HG03060 (cell line): ENCODE measurements at regions not wholly inside any gene's neighbourhood (a gene's known extent, or its start where the extent isn't known, plus 50 kb on each side); places are given as distances from the start of the nearest gene placed in this dataset.

ENCODE experiments used
- ATAC-seq: cut with Tn5 transposase; IDR thresholded peaks from one replicate; pipeline ENCODE4 v1.9.1; 2021; ENCODE audit warnings: low read depth, moderate number of reproducible peaks; ENCODE audit not compliant: unreplicated experiment

GRCh38 chr5:4359847-4360246, 764.2 kb downstream of the IRX1 start:
- no peak for ATAC-seq

DNA sequence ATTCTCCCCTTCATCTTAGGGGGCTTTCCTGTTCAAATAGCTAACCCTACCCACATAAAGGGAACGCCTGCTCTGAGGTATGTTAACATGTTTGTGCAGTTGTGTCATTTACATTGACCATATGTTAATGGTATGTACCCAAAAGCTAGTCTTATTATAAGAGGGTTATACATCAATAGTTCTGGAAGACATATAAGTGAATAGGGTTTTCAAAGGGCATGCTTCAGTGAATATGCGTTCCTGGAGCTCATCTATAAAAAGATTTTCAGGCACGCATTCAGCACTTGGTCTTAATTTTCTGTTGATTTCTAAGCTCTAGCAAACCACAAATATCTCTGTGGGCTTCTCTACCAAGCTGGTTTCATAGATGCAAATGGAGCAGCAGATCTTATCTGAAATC, 766.1 kb downstream of the IRX1 start:
- ATAC-seq = no peak

- no peak for ATAC-seq
Observed at GRCh38 chr5:4362411-4362810, 766.8 kb downstream of the IRX1 start.

- ATAC-seq = no peak
Observed at GRCh38 chr5:4363045-4363444, 767.4 kb downstream of the IRX1 start.

DNA sequence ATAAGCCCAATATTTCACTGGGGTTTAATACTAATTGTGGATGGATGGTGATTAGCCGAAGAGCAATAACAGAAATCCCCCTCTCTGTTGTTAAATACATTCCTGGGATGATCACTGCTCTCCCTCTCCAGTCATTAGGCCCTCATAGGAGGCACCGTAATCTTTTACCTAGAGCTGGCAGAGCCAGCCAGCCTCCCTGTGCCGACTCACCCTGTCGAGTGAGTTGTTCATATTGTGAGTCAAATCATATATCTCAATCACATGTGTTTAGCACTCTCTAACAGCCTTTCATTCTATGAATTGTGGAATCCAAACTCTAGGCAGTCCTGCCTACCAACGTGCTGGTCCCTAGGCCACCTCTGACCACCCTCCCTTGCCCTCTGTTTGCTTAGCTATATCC, 771.0 kb downstream of the IRX1 start:
- no peak for ATAC-seq

- no peak for ATAC-seq
Observed at GRCh38 chr5:4370218-4370617, 769.9 kb upstream of the ADAMTS16 start.

DNA sequence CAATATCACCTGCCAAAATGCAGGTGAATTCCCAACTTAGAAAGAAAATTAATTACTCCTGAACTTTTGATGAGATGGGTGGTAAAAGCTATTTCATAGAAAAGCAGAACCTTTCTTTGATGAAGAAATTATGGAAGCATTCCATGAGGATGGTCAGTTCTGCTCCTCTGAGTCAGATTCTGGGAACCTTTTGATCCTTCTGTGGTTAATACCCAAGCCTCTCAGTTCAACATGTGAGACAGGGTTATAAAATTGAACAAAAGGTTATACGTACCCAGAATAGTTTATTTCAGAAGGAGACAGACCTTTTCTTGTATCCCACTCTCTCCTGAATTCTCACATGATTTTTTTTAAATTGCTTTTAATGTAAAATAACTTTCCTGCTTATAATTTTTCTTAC, 767.6 kb upstream of the ADAMTS16 start:
- ATAC-seq = no peak

DNA sequence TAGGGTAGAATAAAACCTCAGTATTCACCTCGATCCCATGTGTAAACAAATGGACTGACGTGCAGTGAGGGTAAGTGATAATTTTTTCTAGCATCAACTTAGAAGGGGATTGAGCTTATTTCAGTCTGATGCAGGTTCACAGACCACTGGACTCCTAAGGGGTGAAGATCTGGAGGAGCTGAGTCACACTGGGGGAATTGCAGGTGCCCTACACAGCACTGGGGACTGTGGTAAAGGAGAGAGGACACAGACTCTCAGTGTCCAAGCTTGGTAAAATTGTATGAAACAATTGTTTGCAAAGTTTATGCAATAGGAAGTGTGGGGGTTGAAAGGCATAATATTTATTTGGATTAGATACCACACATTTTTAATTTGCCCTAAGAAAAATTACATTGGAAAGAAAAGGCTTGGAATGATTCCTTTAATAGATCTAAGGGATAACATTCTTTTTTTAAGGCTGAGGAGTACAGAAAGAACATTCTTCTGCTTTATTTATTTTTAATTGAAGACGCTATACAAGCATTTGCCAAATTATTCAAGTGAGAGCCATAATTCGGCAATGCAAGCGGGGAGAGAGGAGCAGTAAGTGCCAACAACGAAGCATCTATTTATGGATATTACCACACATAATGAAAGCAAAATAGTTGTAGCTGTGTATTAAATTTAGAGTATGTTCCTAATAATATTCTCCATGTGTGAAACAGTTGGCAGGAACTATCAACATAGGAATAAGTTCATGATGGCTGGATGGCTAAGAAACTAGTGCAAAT, 766.9 kb upstream of the ADAMTS16 start:
- no peak for ATAC-seq

DNA sequence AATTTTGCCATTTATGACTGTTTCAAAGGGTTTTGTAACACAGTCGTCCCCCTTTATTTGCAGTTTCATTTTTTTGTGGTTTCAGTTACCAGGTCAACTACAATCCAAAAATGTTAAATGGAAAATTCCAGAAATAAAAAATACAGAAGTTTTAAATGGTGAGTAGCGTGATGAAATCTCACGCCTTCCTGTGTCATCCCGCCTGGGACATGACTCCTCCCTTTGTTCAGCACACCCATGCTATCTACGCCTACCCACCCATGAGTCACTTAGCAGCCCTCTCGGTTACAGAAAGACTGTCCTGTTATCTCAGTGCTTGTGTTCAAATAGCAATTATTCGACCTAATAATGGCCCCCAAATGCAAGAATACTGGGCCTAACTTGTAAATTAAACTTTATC, 765.3 kb upstream of the ADAMTS16 start:
- no peak for ATAC-seq

DNA sequence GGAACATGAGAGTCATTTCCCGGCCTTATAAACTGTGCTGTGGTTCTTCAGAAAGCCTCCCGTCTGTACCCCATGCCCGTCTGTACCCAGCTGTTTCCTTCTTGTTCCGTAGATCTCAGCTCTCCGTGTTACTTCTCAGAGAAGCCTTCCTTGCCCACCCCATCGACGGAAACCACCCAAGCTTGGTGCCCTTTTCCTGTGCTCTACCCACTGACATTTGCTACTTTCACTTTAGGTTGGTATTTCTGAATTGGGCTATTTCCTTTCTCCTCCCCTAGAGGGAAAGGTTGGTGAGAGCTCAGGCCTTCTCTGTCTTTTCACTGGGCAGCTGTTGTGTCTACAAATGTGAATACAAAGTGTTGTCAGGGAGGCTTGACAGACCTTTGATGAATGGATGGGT, 764.5 kb upstream of the ADAMTS16 start:
- ATAC-seq = no peak

DNA sequence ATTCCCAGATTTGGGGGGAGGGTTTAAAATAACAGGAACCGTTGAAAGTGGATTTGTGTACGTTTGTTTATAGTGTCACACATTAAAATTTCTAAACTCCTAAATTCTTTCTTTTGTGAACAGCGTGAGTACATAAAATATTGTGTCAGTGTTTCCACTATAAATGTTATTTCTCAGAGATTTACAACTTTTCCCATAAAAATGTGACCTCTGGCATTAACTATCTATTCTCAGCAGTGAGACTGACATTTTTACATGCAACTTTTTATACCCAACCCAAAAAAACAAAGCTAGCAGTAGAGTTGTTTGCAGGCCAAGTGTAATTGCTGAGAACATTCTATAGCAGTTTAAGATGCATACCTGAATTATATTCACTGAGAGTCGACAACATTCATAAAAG, 757.0 kb upstream of the ADAMTS16 start:
- ATAC-seq = no peak

GRCh38 chr5:4383518-4384198, 756.5 kb upstream of the ADAMTS16 start:
- no peak for ATAC-seq

DNA sequence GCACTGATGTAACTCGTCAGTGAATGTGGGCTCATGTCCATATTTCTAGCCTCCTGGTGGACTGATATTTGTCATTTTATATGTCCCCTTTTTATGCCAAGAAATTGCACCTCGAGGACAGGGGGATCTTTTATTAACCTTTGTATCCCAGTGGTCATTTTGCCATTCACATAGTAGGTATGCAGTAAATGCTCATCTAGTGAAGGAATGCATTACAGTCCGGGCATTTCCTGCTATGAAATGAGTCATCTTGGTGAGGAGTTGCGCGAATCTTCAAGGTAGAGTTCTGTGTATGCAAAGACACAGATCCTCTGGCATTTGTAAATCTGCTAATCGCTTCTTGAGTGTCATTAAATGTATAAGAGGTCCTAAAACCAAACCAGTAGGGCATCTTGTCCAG, 755.5 kb upstream of the ADAMTS16 start:
- no peak for ATAC-seq

- no peak for ATAC-seq
Observed at GRCh38 chr5:4386152-4386551, 754.0 kb upstream of the ADAMTS16 start.

DNA sequence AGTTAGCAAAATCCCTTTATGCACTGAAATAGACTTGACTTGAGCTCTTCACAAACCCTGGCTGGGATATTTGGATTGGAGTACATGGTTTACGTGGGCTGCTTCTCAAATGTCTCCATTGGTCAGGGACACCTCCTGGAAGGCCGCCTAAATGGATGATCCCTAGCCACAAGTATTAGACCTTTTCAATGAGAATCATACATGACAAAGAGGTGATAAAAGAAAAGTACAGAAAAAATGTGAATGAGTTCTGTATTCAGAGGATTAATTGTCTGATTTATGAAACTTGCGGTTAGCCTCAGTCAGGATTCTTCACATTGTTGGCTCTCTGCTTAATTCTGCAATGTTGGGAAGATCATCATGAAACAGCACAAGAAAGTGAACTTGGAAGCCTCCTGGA, 752.8 kb upstream of the ADAMTS16 start:
- ATAC-seq = no peak

GRCh38 chr5:4395752-4396151, 744.4 kb upstream of the ADAMTS16 start:
- ATAC-seq = no peak

DNA sequence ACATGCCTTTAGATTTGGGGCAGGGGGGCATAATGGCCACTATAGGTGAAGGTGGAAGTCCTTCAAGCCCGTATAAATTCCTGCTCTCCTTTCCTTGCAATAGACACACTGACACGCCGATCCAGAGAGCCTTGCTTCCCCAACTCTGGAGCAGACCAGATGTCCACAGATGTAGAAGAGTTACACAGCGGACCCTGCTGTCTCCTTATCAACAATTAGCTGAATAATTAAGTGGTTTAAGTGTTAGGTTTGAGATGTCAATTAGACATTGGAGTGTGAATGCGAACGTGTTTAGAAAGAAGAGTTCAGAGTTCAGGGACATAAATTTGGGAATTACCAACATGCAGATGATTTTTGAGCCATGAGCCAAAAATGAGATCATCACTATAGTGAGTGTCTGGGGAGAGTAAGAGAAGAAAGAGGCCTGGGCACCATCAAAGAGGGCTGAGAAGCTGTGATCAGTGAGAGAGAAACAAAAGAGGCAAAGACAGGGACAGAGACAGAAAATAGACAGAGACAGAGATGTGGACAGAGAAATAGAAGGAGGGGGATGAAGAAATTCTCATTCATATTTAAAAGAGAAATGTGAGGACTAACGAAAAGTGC, 734.4 kb upstream of the ADAMTS16 start:
- no peak for ATAC-seq

DNA sequence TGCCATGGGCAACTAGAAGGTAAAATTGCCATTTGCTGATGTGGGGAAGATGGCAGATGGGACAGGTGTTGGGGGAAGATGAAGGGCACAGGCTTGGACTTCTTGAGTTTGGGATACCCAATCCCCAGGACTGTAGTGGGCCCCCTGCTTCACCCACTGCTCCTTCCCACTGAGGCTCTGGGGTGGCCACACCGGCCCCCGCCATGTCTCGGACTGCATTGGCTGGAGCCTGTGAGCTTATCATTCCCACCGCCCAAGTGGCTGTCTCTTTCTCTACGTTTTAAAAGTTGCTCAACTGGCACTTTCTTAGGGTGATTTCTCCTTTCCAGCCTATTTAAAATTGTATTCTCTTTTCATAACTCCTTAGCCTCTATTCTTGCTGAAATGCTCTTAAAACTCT, 730.0 kb upstream of the ADAMTS16 start:
- ATAC-seq = no peak

DNA sequence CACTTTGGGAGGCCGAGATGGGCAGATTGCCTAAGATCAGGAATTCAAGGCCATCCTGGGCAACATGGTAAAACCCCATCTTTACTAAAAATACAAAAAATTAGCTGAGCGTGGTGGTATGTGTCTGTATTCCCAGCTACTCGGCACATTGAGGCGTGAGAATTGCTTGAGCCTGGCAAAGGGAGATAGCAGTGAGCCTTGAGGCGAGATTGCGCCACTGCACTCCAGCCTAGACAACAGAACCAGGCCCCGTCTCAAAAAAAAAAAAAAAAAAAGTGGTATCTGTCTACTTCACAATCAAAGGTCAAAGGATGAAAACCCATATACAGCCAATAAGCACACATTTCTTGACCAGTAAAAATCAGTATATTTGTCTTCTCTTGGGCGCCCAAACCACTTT, 728.5 kb upstream of the ADAMTS16 start:
- ATAC-seq = no peak

- no peak for ATAC-seq
Observed at GRCh38 chr5:4413996-4414395, 726.1 kb upstream of the ADAMTS16 start.

- ATAC-seq = no peak
Observed at GRCh38 chr5:4418084-4418483, 722.0 kb upstream of the ADAMTS16 start.

- ATAC-seq = no peak
Observed at GRCh38 chr5:4419281-4419680, 720.8 kb upstream of the ADAMTS16 start.
